IPS DF 6.9 (cell line): ENCODE measurements at regions not wholly inside any gene's neighbourhood (a gene's known extent, or its start where the extent isn't known, plus 50 kb on each side); places are given as distances from the start of the nearest gene placed in this dataset.

Experiments
- DNase-seq: peaks from one replicate; pipeline ENCODE4 v3.0.0-alpha.2; 2013; ENCODE audit warnings: low read depth, low spot score
- H3K27ac ChIP-seq: one replicate; pipeline ENCODE4 v1.5.1; 2013; ENCODE audit warnings: low read length, control low read depth
- H3K27me3 ChIP-seq: 2 replicates; pipeline ENCODE4 v1.6.1; 2013; ENCODE audit warnings: mild to moderate bottlenecking, low read length; ENCODE audit not compliant: control insufficient read depth, insufficient read depth
- H3K36me3 ChIP-seq: 2 replicates; pipeline ENCODE4 v1.6.1; 2013; ENCODE audit warnings: low read length; ENCODE audit not compliant: control insufficient read depth, insufficient read depth
- H3K4me1 ChIP-seq: 2 replicates; pipeline ENCODE4 v1.6.1; 2013; ENCODE audit warnings: low read length; ENCODE audit not compliant: control insufficient read depth, insufficient read depth
- H3K4me3 ChIP-seq: 2 replicates; pipeline ENCODE4 v1.5.1; 2013; ENCODE audit warnings: mild to moderate bottlenecking, low read length
- H3K9me3 ChIP-seq: 2 replicates; pipeline ENCODE4 v1.6.1; 2013; ENCODE audit warnings: low read length, inconsistent platforms; ENCODE audit not compliant: control insufficient read depth, insufficient read depth
- WGBS: extraction: QIAGEN DNeasy Blood & Tissue Kit; methylation state at CpG from one replicate; pipeline ENCODE4 v1.1.7; 2013; ENCODE audit warnings: mixed read lengths, missing lambda C conversion rate; ENCODE audit not compliant: insufficient read length, insufficient coverage; 5-methylcytosine and 5-hydroxymethylcytosine counted together

GRCh38 chr5:120910629-120911028 is 446.5 kb downstream of the PRR16 start:
- H3K4me3 ChIP-seq, result no peak overlapping the region
- no peak overlapping the region for H3K27ac ChIP-seq
- H3K4me1 ChIP-seq, result no peaks in the 10 kb centered on the region; the same call in 1 of the 2 replicates
- no peaks in the 10 kb centered on the region for H3K27me3 ChIP-seq
- WGBS, result no CpG with 5 or more reads among the region's 1 CpG
- DNase-seq, result no peak
- no peaks in the 10 kb centered on the region for H3K9me3 ChIP-seq
- no peaks in the 10 kb centered on the region for H3K36me3 ChIP-seq

DNA sequence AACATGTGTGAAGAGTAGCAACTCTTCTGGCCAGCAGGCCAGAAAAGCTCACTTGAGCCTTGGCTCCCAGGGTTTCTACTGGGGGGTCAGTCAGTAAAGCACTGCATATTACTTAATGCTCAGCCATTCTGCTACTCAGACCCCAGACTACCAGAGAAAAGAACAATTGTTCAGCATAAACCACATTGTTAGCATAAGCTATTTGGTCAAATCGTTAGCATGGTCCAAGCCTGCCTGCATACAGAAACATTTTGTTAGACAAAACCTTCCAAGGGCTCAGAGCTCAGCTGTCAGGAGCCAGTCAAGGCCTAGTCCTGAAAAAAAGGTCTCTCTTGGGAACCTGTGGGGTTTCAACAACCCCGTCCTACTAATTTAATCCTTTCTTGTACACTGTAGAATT is 449.3 kb downstream of the PRR16 start:
- Histone ChIP-seq H3K4me3 (no peak overlapping the region), H3K27ac (no peak overlapping the region), H3K27me3 (no peaks in the 10 kb centered on the region), H3K9me3 (no peaks in the 10 kb centered on the region), H3K4me1 (no peaks in the 10 kb centered on the region; the same call in 1 of the 2 replicates), H3K36me3 (no peaks in the 10 kb centered on the region)
- no peak for DNase-seq
- WGBS, result no CpG with 5 or more reads among the region's 2 CpGs

DNA sequence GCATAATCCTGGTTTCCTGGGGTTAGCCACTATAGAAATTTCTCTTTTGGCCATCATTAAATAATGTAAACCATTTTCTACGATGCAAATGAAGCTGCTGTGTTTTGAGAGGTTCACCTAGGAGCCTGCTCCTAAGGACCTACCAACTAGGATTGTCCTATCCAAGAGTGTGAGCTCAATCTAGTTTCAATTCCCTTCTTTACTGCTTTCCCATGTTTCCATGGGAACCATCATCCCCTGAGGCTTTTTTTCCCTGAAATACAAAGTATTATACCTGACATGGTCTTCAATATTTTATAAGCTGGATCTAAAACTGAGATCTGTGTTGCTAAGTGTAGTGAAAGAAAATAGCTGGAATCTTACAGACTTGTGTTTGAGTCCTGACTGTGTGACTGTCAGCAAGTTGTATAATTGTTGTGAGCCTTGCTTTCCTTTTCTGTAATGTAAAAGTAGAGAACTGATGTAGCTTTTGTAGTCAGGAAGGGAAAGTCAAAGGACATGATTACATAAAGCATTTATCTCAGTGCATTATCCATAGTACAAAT is 453.2 kb downstream of the PRR16 start:
- H3K27ac ChIP-seq, result no peak overlapping the region
- no peaks in the 10 kb centered on the region; the same call in 1 of the 2 replicates for H3K4me1 ChIP-seq
- no peaks in the 10 kb centered on the region for H3K27me3 ChIP-seq
- WGBS, result no CpG with 5 or more reads among the region's 1 CpG
- H3K36me3 ChIP-seq, result no peaks in the 10 kb centered on the region
- no peak for DNase-seq
- no peaks in the 10 kb centered on the region for H3K9me3 ChIP-seq
- H3K4me3 ChIP-seq, result no peak overlapping the region

GRCh38 chr5:120919017-120919416 is 454.9 kb downstream of the PRR16 start:
- WGBS, result no CpG with 5 or more reads among the region's 2 CpGs
- no peaks in the 10 kb centered on the region for H3K27me3 ChIP-seq
- H3K4me3 ChIP-seq, result no peak overlapping the region
- H3K27ac ChIP-seq, result no peak overlapping the region
- H3K9me3 ChIP-seq, result no peaks in the 10 kb centered on the region
- no peak for DNase-seq
- H3K36me3 ChIP-seq, result no peaks in the 10 kb centered on the region
- no peaks in the 10 kb centered on the region for H3K4me1 ChIP-seq

- no CpG with 5 or more reads among the region's 3 CpGs for WGBS
- no peaks in the 10 kb centered on the region for H3K27me3 ChIP-seq
- no peak overlapping the region for H3K27ac ChIP-seq
- no peaks in the 10 kb centered on the region for H3K4me1 ChIP-seq
- no peak for DNase-seq
- no peaks in the 10 kb centered on the region for H3K36me3 ChIP-seq
- no peak overlapping the region for H3K4me3 ChIP-seq
- no peaks in the 10 kb centered on the region for H3K9me3 ChIP-seq
Measured at GRCh38 chr5:120923026-120923425, 458.9 kb downstream of the PRR16 start.

DNA sequence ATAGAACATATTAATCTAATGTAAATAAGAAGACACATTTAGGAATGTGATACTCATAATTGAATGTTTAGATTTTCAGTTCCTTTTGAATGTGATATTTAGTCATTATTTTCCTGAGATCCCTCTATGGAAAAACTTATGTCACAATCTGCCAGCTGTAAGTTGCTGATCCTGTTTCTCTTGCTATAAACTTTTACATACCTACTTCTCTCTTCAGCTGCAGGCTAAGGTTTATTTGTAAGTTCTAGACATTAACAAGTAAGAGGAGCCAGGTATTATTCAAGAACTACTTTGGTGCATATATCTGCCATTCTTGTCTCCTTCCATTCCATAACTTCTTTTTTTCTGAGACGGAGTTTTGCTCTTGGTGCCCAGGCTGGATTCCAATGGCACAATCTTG is 462.4 kb downstream of the PRR16 start:
- no peak for DNase-seq
- H3K4me3 ChIP-seq, result no peak overlapping the region
- H3K36me3 ChIP-seq, result no peaks in the 10 kb centered on the region
- H3K27me3 ChIP-seq, result no peaks in the 10 kb centered on the region
- no peak overlapping the region for H3K27ac ChIP-seq
- WGBS, result no CpG with 5 or more reads among the region's 1 CpG
- H3K4me1 ChIP-seq, result no peaks in the 10 kb centered on the region
- H3K9me3 ChIP-seq, result no peaks in the 10 kb centered on the region

- no peaks in the 10 kb centered on the region for H3K9me3 ChIP-seq
- H3K36me3 ChIP-seq, result no peaks in the 10 kb centered on the region
- H3K27ac ChIP-seq, result no peak overlapping the region
- H3K4me1 ChIP-seq, result no peaks in the 10 kb centered on the region
- no peak overlapping the region for H3K4me3 ChIP-seq
- DNase-seq, result no peak
- H3K27me3 ChIP-seq, result no peaks in the 10 kb centered on the region
Measured at GRCh38 chr5:120927950-120928530, 463.9 kb downstream of the PRR16 start.

GRCh38 chr5:120932480-120932879 is 468.4 kb downstream of the PRR16 start:
- Histone ChIP-seq H3K4me1 (no peaks in the 10 kb centered on the region), H3K4me3 (no peak overlapping the region), H3K27me3 (no peaks in the 10 kb centered on the region), H3K36me3 (no peaks in the 10 kb centered on the region), H3K27ac (no peak overlapping the region), H3K9me3 (no peaks in the 10 kb centered on the region)
- no peak for DNase-seq

GRCh38 chr5:120934031-120934430 is 469.9 kb downstream of the PRR16 start:
- Histone ChIP-seq H3K27me3 (no peaks in the 10 kb centered on the region), H3K9me3 (no peaks in the 10 kb centered on the region), H3K27ac (no peak overlapping the region), H3K4me3 (no peak overlapping the region), H3K4me1 (no peaks in the 10 kb centered on the region), H3K36me3 (no peaks in the 10 kb centered on the region)
- WGBS, result no CpG with 5 or more reads among the region's 1 CpG
- no peak for DNase-seq

DNA sequence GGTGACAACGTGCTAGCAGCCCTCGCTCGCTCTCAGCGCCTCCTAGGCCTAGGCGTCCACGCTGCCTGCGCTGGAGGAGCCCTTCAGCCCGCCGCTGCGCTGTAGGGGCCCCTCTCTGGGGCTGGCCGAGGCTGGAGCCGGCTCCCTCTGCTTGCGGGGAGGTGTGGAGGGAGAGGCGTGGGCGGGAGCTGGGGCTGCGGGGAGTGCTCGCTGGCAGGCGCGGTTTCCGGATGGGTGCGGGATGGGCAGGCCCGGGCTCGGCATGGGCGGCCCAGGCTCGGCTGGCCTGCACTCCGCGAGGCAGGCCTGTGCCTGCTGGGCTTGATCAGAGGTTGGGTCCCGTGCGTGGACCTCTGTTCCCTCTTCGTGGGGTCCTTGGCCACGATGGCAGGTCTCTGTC is 472.6 kb downstream of the PRR16 start:
- no CpG with 5 or more reads among the region's 31 CpGs for WGBS

GRCh38 chr5:120938604-120939003 is 474.5 kb downstream of the PRR16 start:
- Histone ChIP-seq H3K27ac (no peak overlapping the region), H3K27me3 (no peaks in the 10 kb centered on the region), H3K9me3 (no peaks in the 10 kb centered on the region), H3K4me3 (no peak overlapping the region), H3K36me3 (no peaks in the 10 kb centered on the region), H3K4me1 (no peaks in the 10 kb centered on the region)
- WGBS, result no CpG with 5 or more reads among the region's 1 CpG
- DNase-seq, result no peak

More for the DNA sequence above, 472.6 kb downstream of the PRR16 start:
- Histone ChIP-seq H3K36me3 (no peaks in the 10 kb centered on the region), H3K9me3 (no peaks in the 10 kb centered on the region), H3K4me1 (no peaks in the 10 kb centered on the region), H3K27me3 (no peaks in the 10 kb centered on the region), H3K27ac (no peak overlapping the region), H3K4me3 (no peak overlapping the region)
- DNase-seq, result no peak
